NCI-H69 (cell line): ENCODE measurements at regions not wholly inside any gene's neighbourhood (a gene's known extent, or its start where the extent isn't known, plus 50 kb on each side); places are given as distances from the start of the nearest gene placed in this dataset.

Source experiments
- DNase-seq: peaks from one replicate; lab custom pipeline; 2025; lab: John Stamatoyannopoulos, UW

DNA sequence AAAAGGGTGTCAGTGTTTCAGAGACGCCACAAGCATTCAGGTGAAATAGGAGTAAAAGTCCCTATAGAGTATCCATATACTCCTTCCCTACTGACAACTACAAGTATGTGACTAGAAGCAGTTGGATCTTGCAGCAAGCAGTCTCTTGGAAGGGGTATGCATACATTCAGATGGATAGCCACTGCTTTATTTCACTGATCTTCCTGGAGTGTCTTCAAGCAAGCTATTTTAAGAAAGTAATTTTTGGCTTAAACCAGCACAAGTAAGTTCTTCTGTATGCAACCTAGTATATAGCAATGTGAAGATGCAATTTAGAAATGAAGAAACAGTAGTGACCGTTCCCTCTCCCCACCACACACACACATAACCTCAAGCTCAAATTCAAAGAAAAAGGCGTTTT lies 446.8 kb upstream of the CDH18 start:
- DNase-seq: no peak

GRCh38 chr5:20420991-20421595 lies 433.1 kb upstream of the CDH18 start:
- no peak for DNase-seq
